ENCODE measurements at regions not wholly inside any gene's neighbourhood (a gene's known extent, or its start where the extent isn't known, plus 50 kb on each side); places are given as distances from the start of the nearest gene placed in this dataset.

GRCh38 chr9:2337131-2337530 is 284.5 kb upstream of the VLDLR start:
- TF ChIP-seq CTCF (IDR thresholded peaks at IDR 0.05 in 4 of 5, conservative IDR thresholded peaks at IDR 0.05 in 1 of 5) (no peak), POLR2A (IDR thresholded peaks at IDR 0.05) (no peak)

Measured in gastrocnemius medialis (tissue), 4 donors.